ENCODE measurements at regions not wholly inside any gene's neighbourhood (a gene's known extent, or its start where the extent isn't known, plus 50 kb on each side); places are given as distances from the start of the nearest gene placed in this dataset.
"Not testable (repeated sequence)": the region's sequence is repeated elsewhere in the genome, so short reads cannot be mapped to it uniquely, and the experiment has no call there.

GRCh38 chr10:59037506-59037905 is 138.9 kb upstream of the PHYHIPL start:
- H4K5ac ChIP-seq (ENCODE audit: low read depth, low read length), result no peak overlapping the region
- in situ Hi-C loops (cut with MboI; ENCODE audit: low sequenced_read_pairs) (no loop called here), intact Hi-C loops (cut with micrococcal nuclease) (no loop called here), dilution Hi-C loops (cut with HindIII; ENCODE audit: low sequenced_read_pairs, unreplicated experiment) (no loop called here)
- H4K20me1 ChIP-seq (ENCODE audit: insufficient read depth, low read length), result no peaks in the 10 kb centered on the region
- no peak overlapping the region for H3K4me2 ChIP-seq (ENCODE audit: low read depth, low read length)
- no peak overlapping the region for H2BK15ac ChIP-seq (ENCODE audit: low read depth, low read length)
- no peak overlapping the region for H3K4me3 ChIP-seq (ENCODE audit: insufficient read depth, low read depth, low read length)
- POLR2A ChIA-PET (ENCODE audit: unreplicated experiment), result no interaction called here
- DNase-seq, result no peak
- BruUV-seq (replicated peaks), result no TSS peak
- H2BK120ac ChIP-seq (ENCODE audit: low read depth, low read length), result no peak overlapping the region
- no peak overlapping the region for H4K91ac ChIP-seq (ENCODE audit: insufficient read depth, low read depth, low read length)
- no peak overlapping the region for H3K4ac ChIP-seq (ENCODE audit: low read depth, low read length)
- H2BK5ac ChIP-seq (ENCODE audit: low read depth, low read length, poor library complexity, severe bottlenecking), result no peak overlapping the region
- H3K18ac ChIP-seq (ENCODE audit: low read depth, low read length), result no peak overlapping the region
- no peaks in the 10 kb centered on the region for H3K79me1 ChIP-seq (ENCODE audit: low read depth in 1 of 2, low read length in 2 of 2)
- CTCF ChIA-PET, result no interaction called here
- H2BK20ac ChIP-seq (ENCODE audit: low read depth, low read length), result no peak overlapping the region
- no peak overlapping the region for H3K9ac ChIP-seq (ENCODE audit: low read depth, low read length)
- no peak overlapping the region for H3K27ac ChIP-seq (ENCODE audit: insufficient read depth, low read length)
- no peaks in the 10 kb centered on the region for H3K27me3 ChIP-seq (ENCODE audit: control insufficient read depth, insufficient read depth, low read length)
- TF ChIP-seq CEBPB (IDR thresholded peaks at IDR 0.05; ENCODE audit: low read depth, low read length), result no peak
- TF ChIP-seq MXI1 (IDR thresholded peaks at IDR 0.05; ENCODE audit: borderline replicate concordance, low read depth, low read length), result no peak
- TF ChIP-seq POLR2A (IDR thresholded peaks at IDR 0.05; ENCODE audit: low read depth, low read length), result no peak
- H3K4me1 ChIP-seq (ENCODE audit: control insufficient read depth, insufficient read depth, low read length), result no peaks in the 10 kb centered on the region
- no peaks in the 10 kb centered on the region for H3K36me3 ChIP-seq (ENCODE audit: control insufficient read depth, insufficient read depth, low read length)
- no peak overlapping the region for H2AK9ac ChIP-seq (replicated peaks; ENCODE audit: low read depth, low read length, poor library complexity)
- WGBS, 2 experiments (ENCODE audit: extremely low coverage in 2 of 2, insufficient read length in 1 of 2), result no CpG with 5 or more reads among the region's 1 CpG
- no peak overlapping the region for H3K14ac ChIP-seq (replicated peaks; ENCODE audit: low read depth, low read length)
- H4K8ac ChIP-seq (ENCODE audit: low read depth in 2 of 2, low read length in 2 of 2), result no peak overlapping the region
- H3K9me1 ChIP-seq (ENCODE audit: insufficient read depth, low read length), result no peaks in the 10 kb centered on the region
- no peaks in the 10 kb centered on the region for H3K9me3 ChIP-seq (ENCODE audit: control insufficient read depth, insufficient read depth, low read length)
- no peak for ATAC-seq (ENCODE audit: low read depth)
- H3K23ac ChIP-seq (ENCODE audit: low read depth, low read length), result no peak overlapping the region
- no peak overlapping the region for H2AFZ ChIP-seq (replicated peaks; ENCODE audit: low read length, poor library complexity)
- no peak overlapping the region for H3K56ac ChIP-seq (ENCODE audit: extremely low read depth, insufficient read depth, low read length)
- H2AK5ac ChIP-seq (ENCODE audit: low read depth, low read length), result no peak overlapping the region

DNA sequence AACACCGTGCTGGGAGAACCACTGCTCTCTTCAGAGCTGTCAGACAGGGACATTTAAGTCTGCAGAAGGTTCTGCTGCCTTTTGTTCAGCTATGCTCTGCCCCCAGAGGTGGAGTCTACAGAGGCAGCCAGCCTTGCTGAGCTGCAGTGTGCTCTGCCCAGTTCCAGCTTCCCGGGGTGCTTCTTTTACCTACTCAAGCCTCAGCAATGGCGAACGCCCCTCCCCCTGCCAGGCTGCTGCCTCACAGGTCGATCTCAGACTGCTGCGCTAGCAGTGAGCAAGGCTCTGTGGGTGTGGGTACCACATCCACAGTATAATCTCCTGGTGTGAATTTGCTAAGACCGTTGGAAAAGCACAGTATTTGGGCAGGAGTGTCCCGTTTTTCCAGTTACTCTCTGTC is 133.1 kb upstream of the PHYHIPL start:
- H3K18ac ChIP-seq (ENCODE audit: low read depth, low read length); DNase-seq; H3K4me1 ChIP-seq (ENCODE audit: control insufficient read depth, insufficient read depth, low read length); H4K8ac ChIP-seq (ENCODE audit: low read depth in 2 of 2, low read length in 2 of 2); in situ Hi-C loops (cut with MboI; ENCODE audit: low sequenced_read_pairs); intact Hi-C loops (cut with micrococcal nuclease); H3K4me3 ChIP-seq (ENCODE audit: insufficient read depth, low read depth, low read length); POLR2A ChIA-PET (ENCODE audit: unreplicated experiment); H3K14ac ChIP-seq (replicated peaks; ENCODE audit: low read depth, low read length); H3K56ac ChIP-seq (ENCODE audit: extremely low read depth, insufficient read depth, low read length); H3K4me2 ChIP-seq (ENCODE audit: low read depth, low read length); H2AFZ ChIP-seq (replicated peaks; ENCODE audit: low read length, poor library complexity); H3K23ac ChIP-seq (ENCODE audit: low read depth, low read length); H3K4ac ChIP-seq (ENCODE audit: low read depth, low read length); H4K20me1 ChIP-seq (ENCODE audit: insufficient read depth, low read length); H2BK15ac ChIP-seq (ENCODE audit: low read depth, low read length); H3K9me3 ChIP-seq (ENCODE audit: control insufficient read depth, insufficient read depth, low read length); H3K79me1 ChIP-seq (ENCODE audit: low read depth in 1 of 2, low read length in 2 of 2); H3K27me3 ChIP-seq (ENCODE audit: control insufficient read depth, insufficient read depth, low read length); H4K5ac ChIP-seq (ENCODE audit: low read depth, low read length); H2BK5ac ChIP-seq (ENCODE audit: low read depth, low read length, poor library complexity, severe bottlenecking); H3K27ac ChIP-seq (ENCODE audit: insufficient read depth, low read length); dilution Hi-C loops (cut with HindIII; ENCODE audit: low sequenced_read_pairs, unreplicated experiment); H3K9me1 ChIP-seq (ENCODE audit: insufficient read depth, low read length); H2BK120ac ChIP-seq (ENCODE audit: low read depth, low read length); H2AK9ac ChIP-seq (replicated peaks; ENCODE audit: low read depth, low read length, poor library complexity); CTCF ChIA-PET; H3K36me3 ChIP-seq (ENCODE audit: control insufficient read depth, insufficient read depth, low read length); H2AK5ac ChIP-seq (ENCODE audit: low read depth, low read length); H3K9ac ChIP-seq (ENCODE audit: low read depth, low read length); BruUV-seq (replicated peaks); ATAC-seq (ENCODE audit: low read depth); H4K91ac ChIP-seq (ENCODE audit: insufficient read depth, low read depth, low read length); H2BK20ac ChIP-seq (ENCODE audit: low read depth, low read length): not testable (repeated sequence)
- WGBS, 2 experiments (ENCODE audit: extremely low coverage in 2 of 2, insufficient read length in 1 of 2), result 58% methylated on average over 2 of the region's 8 CpGs; no CpG with 5 or more reads in 1 of the 2 experiments
